ENCODE measurements at regions not wholly inside any gene's neighbourhood (a gene's known extent, or its start where the extent isn't known, plus 50 kb on each side); places are given as distances from the start of the nearest gene placed in this dataset.

DNA sequence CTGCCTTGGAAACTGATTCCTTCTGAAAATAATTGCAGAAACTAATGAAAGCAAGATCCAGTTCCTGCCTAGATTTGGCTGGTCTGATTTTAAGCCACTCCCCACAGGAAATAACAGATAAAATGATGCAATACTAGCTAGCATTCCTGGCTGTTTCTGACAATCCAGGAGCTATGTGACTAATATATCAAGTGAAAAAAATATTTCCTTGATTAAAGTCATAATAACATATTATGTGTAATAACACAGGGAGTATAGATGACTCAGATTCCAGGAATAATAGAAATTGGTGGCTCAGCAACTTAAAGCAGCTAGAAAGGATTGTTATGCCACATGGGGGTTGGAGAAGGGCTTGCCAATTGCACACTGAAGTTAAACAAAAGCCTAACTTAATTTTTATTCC lies 182.7 kb upstream of the SALL4 start:
- Mint-ChIP-seq H3K27me3 (no peaks in the 10 kb centered on the region), H3K4me3 (no peak overlapping the region), H3K4me1 (ENCODE audit: low read depth in 2 of 2) (no peaks in the 10 kb centered on the region), H3K36me3 (ENCODE audit: insufficient read depth) (peaks cover 3% of the 10 kb centered on the region), H3K27ac (no peak overlapping the region), H3K9me3 (no peaks in the 10 kb centered on the region)
- no peak for DNase-seq
- no peak for ATAC-seq (replicated peaks)

- Mint-ChIP-seq H3K27me3 (no peaks in the 10 kb centered on the region), H3K4me3 (no peak overlapping the region), H3K36me3 (ENCODE audit: insufficient read depth) (no peaks in the 10 kb centered on the region), H3K9me3 (no peaks in the 10 kb centered on the region), H3K27ac (no peak overlapping the region), H3K4me1 (ENCODE audit: low read depth in 2 of 2) (no peaks in the 10 kb centered on the region)
- ATAC-seq (replicated peaks) (no peak), DNase-seq (no peak)
These were observed 178.0 kb upstream of the SALL4 start for GRCh38 chr20:51980277-51980676.

DNA sequence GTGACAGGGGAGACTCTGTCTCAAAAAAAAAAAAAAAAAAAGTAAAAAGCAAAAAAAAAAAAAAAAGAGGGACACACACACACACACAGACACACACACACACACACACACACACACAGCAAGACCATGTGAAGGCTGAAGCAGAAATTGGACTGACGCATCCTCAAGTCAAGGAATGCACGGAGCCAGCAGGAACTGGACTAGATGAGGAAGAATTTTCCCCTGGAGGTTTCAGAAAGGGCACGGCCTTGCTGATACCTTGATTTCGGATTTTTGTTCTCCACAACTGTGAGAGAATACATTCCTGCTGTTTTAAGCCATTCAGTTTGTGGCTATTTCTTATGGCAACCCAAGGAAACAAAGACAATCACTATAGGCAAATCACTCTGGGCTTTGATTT lies 176.9 kb upstream of the SALL4 start:
- Mint-ChIP-seq H3K27ac (peak overlapping the region in 1 of 2 donors; percentile 36), H3K4me3 (no peak overlapping the region), H3K9me3 (no peaks in the 10 kb centered on the region), H3K4me1 (ENCODE audit: low read depth in 2 of 2) (no peaks in the 10 kb centered on the region), H3K36me3 (ENCODE audit: insufficient read depth) (no peaks in the 10 kb centered on the region), H3K27me3 (no peaks in the 10 kb centered on the region)
- ATAC-seq (replicated peaks) (no peak), DNase-seq (no peak)

- no peaks in the 10 kb centered on the region for H3K9me3 Mint-ChIP-seq
- no peak overlapping the region for H3K4me3 Mint-ChIP-seq
- no peaks in the 10 kb centered on the region for H3K4me1 Mint-ChIP-seq (ENCODE audit: low read depth in 2 of 2)
- ATAC-seq (replicated peaks) (no peak), DNase-seq (no peak)
- no peaks in the 10 kb centered on the region for H3K27me3 Mint-ChIP-seq
- no peak overlapping the region for H3K27ac Mint-ChIP-seq
- H3K36me3 Mint-ChIP-seq (ENCODE audit: insufficient read depth), result no peaks in the 10 kb centered on the region
These were observed 175.8 kb upstream of the SALL4 start for GRCh38 chr20:51978070-51978501.

- Mint-ChIP-seq H3K4me3 (no peak overlapping the region), H3K9me3 (no peaks in the 10 kb centered on the region), H3K4me1 (ENCODE audit: low read depth in 2 of 2) (no peaks in the 10 kb centered on the region), H3K27me3 (peaks cover 6 to 29% of the 10 kb centered on the region in 2 donors), H3K27ac (no peak overlapping the region), H3K36me3 (ENCODE audit: insufficient read depth) (no peaks in the 10 kb centered on the region)
- DNase-seq (no peak), ATAC-seq (replicated peaks) (no peak)
These were observed 169.7 kb upstream of the SALL4 start for GRCh38 chr20:51972056-51972455.

GRCh38 chr20:51970858-51971257 lies 168.5 kb upstream of the SALL4 start:
- Mint-ChIP-seq H3K4me1 (ENCODE audit: low read depth in 2 of 2) (no peaks in the 10 kb centered on the region), H3K9me3 (no peaks in the 10 kb centered on the region), H3K4me3 (no peak overlapping the region), H3K36me3 (ENCODE audit: insufficient read depth) (no peaks in the 10 kb centered on the region), H3K27me3 (peaks cover 6 to 29% of the 10 kb centered on the region in 2 donors), H3K27ac (no peak overlapping the region)
- ATAC-seq (replicated peaks) (no peak), DNase-seq (no peak)

DNA sequence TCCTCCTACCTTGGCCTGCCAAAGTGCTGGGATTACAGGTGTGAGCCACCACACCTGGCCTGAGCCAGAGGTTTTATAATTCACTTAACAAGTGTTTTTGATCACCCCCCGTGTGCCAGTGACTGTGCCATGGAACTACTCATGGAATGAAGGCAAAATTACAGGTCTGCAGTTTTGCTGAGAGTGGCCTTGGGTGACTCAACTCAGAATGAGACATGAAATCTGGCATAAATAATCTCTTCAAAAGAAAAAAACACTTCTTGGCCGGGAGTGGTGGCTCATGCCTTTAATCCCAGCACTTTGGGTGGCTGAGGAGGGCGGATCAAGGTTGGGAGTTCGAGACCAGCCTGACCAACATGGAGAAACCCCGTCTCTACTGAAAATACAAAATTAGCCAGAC lies 166.9 kb upstream of the SALL4 start:
- Mint-ChIP-seq H3K4me3 (no peak overlapping the region), H3K36me3 (ENCODE audit: insufficient read depth) (no peaks in the 10 kb centered on the region)
- no peak for ATAC-seq (replicated peaks)

DNA sequence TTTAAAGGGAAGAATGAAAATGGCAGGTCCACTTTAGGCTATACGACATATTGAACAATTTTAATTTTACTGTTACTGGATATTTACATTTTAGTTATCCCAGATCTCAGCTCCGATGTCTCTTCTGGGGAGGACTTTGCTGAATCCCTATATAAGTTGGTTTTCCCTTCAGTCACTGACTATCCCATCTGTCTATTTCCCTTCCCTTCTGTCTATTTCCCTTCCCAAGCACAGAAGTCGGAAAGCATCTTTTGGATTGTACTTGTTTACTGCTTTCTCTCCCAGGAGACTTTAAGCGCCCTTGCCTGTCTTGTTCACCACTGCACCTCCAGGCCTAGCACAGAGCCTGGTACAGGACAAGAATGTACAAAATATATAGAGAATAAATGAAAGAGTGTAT lies 165.8 kb upstream of the SALL4 start:
- Mint-ChIP-seq H3K9me3 (no peaks in the 10 kb centered on the region), H3K36me3 (ENCODE audit: insufficient read depth) (no peaks in the 10 kb centered on the region), H3K27ac (no peak overlapping the region), H3K4me1 (ENCODE audit: low read depth in 2 of 2) (no peaks in the 10 kb centered on the region), H3K4me3 (no peak overlapping the region), H3K27me3 (peaks cover 6 to 29% of the 10 kb centered on the region in 2 donors)
- ATAC-seq (replicated peaks) (no peak), DNase-seq (no peak)

More for the DNA sequence above, 166.9 kb upstream of the SALL4 start:
- peaks cover 6 to 29% of the 10 kb centered on the region in 2 donors for H3K27me3 Mint-ChIP-seq
- H3K4me1 Mint-ChIP-seq (ENCODE audit: low read depth in 2 of 2), result no peaks in the 10 kb centered on the region
- no peak overlapping the region for H3K27ac Mint-ChIP-seq
- DNase-seq, result no peak
- no peaks in the 10 kb centered on the region for H3K9me3 Mint-ChIP-seq

- no peak overlapping the region for H3K4me3 Mint-ChIP-seq
- no peaks in the 10 kb centered on the region for H3K36me3 Mint-ChIP-seq (ENCODE audit: insufficient read depth)
- ATAC-seq (replicated peaks) (no peak), DNase-seq (no peak)
- no peaks in the 10 kb centered on the region for H3K4me1 Mint-ChIP-seq (ENCODE audit: low read depth in 2 of 2)
- H3K27ac Mint-ChIP-seq, result no peak overlapping the region
- no peaks in the 10 kb centered on the region for H3K9me3 Mint-ChIP-seq
- peaks cover 11 to 36% of the 10 kb centered on the region in 2 donors for H3K27me3 Mint-ChIP-seq
These were observed 164.1 kb upstream of the SALL4 start for GRCh38 chr20:51966296-51966971.

DNA sequence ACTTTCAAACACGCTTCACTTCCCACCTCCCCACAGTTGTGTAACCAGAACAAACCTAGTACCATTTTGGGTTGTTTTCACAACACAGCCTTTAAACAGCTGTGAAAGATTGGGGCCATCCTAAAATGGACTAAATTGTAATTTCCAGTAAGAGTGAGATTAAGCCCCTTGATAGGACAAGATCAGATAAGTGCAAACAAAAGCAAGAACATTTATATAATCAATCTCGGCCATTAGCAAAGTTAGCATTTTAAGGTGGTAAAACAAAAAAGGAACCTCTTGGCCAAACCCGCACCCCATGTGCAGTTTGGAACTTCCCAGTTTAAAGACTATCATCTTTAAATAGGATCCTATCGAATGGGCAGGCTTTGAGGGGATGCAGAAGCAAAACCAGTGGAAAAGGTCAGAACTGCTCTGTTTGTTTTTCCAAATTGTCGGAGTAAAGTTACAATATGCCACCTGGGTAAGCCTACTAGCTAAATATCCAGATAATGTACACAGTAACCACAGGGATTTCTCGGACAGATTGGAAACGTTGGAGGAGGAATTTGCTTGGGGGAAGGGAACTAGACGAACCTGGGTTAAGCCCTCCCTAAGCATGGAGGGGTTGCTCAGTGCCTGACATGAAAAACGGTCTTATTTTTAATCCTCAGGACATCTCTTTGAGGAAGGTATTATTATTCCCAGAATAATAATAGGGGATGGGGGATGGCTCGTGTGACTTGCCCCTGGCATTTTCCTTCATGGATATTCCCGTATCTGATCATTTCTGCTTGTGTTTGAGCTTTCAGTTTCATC lies 159.8 kb upstream of the SALL4 start:
- H3K27me3 Mint-ChIP-seq, result peaks cover 16 to 30% of the 10 kb centered on the region in 2 donors
- no peaks in the 10 kb centered on the region for H3K4me1 Mint-ChIP-seq (ENCODE audit: low read depth in 2 of 2)
- DNase-seq (no peak), ATAC-seq (replicated peaks) (no peak)
- no peaks in the 10 kb centered on the region for H3K36me3 Mint-ChIP-seq (ENCODE audit: insufficient read depth)
- no peak overlapping the region for H3K27ac Mint-ChIP-seq
- H3K9me3 Mint-ChIP-seq, result no peaks in the 10 kb centered on the region
- H3K4me3 Mint-ChIP-seq, result no peak overlapping the region

DNA sequence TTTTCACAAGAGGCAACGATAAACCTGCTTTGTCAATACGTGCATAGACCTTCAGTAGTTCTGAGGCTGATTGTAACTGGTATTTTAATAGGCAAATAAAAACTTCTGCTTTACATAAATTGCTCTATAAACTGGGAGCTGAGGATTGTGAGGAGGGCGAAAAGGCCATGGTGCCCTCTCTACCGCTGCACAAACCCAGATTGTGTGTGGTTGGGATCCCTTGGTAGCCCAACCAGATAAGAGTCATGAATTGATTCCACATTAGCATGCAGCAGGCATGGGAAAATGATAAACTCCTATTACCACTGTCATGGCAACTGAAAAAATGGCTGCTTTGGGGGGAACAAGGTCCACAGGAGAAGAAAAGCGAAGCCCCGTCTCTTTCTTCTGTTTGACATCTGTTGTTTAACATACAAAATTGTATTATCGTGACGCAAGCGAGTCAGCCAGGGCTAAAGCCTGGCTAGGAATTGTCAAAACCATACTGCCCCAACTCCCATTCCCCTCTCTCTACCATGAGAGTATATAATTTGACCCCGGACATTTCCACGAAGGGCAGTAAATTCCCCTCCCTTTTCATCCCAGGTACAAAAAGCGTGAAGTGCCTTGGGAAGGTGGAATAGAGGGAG lies 157.8 kb upstream of the SALL4 start:
- H3K27me3 Mint-ChIP-seq, result peaks cover 16 to 30% of the 10 kb centered on the region in 2 donors
- no peak for ATAC-seq (replicated peaks)
- H3K4me1 Mint-ChIP-seq (ENCODE audit: low read depth in 2 of 2), result no peaks in the 10 kb centered on the region
- H3K4me3 Mint-ChIP-seq, result no peak overlapping the region
- no peaks in the 10 kb centered on the region for H3K36me3 Mint-ChIP-seq (ENCODE audit: insufficient read depth)
- no peaks in the 10 kb centered on the region for H3K9me3 Mint-ChIP-seq
- no peak overlapping the region for H3K27ac Mint-ChIP-seq
- DNase-seq, result no peak

GRCh38 chr20:51959066-51959542 lies 156.8 kb upstream of the SALL4 start:
- no peak overlapping the region for H3K27ac Mint-ChIP-seq
- peaks cover 16 to 30% of the 10 kb centered on the region in 2 donors for H3K27me3 Mint-ChIP-seq
- no peaks in the 10 kb centered on the region for H3K36me3 Mint-ChIP-seq (ENCODE audit: insufficient read depth)
- DNase-seq (no peak), ATAC-seq (replicated peaks) (no peak)
- H3K4me1 Mint-ChIP-seq (ENCODE audit: low read depth in 2 of 2), result no peaks in the 10 kb centered on the region
- H3K9me3 Mint-ChIP-seq, result no peaks in the 10 kb centered on the region
- no peak overlapping the region for H3K4me3 Mint-ChIP-seq

- ATAC-seq (replicated peaks) (no peak), DNase-seq (no peak)
- Mint-ChIP-seq H3K9me3 (no peaks in the 10 kb centered on the region), H3K27ac (no peak overlapping the region), H3K27me3 (peaks cover 22 to 30% of the 10 kb centered on the region in 2 donors), H3K4me1 (ENCODE audit: low read depth in 2 of 2) (no peaks in the 10 kb centered on the region), H3K4me3 (no peak overlapping the region), H3K36me3 (ENCODE audit: insufficient read depth) (no peaks in the 10 kb centered on the region)
These were observed 156.1 kb upstream of the SALL4 start for GRCh38 chr20:51958099-51959065.

Measured in effector memory CD8-positive, alpha-beta T cell (primary cell).